Omental fat pad (tissue), 3 donors: ENCODE measurements at regions not wholly inside any gene's neighbourhood (a gene's known extent, or its start where the extent isn't known, plus 50 kb on each side); places are given as distances from the start of the nearest gene placed in this dataset.

Experiments
- ATAC-seq: fragments of 150-250 bp; one replicate; pipeline ENCODE4 v1.9.1; 2016; ENCODE audit warnings: mild to moderate bottlenecking, moderate library complexity; ENCODE audit not compliant: low FRiP score
- DNase-seq: peaks from one replicate; pipeline ENCODE4 v3.0.0-alpha.2; 2019; ENCODE audit warnings: low spot score
- TF ChIP-seq, protein P1 (sequence below), 3 donors: fragments of 450-650 bp; IDR thresholded peaks; one replicate each; pipeline ENCODE4 v1.5.1; 2016 to 2017; ENCODE audit warnings: antibody characterized with exemption in 3 of 3, mild to moderate bottlenecking in 3 of 3, moderate library complexity in 2 of 3

DNA sequence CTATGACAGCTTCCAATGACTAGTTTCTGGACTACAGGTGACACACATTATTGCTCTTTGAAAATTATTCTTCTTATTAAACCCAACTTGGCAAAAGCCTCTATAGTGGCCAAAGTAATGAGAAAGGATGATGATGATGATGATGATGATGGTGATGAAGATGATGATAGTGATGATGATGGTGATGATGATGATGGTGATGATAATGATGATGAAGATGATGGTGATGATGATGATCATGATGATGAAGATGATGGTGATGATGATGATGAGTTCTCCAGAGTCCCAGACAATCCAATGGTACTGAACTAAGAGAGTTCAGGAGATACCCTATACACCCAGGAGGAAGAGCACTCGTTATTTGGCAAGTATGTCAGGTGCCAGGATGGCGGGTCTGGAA is 739.4 kb downstream of the IRX1 start:
- TF ChIP-seq, protein P1, sequence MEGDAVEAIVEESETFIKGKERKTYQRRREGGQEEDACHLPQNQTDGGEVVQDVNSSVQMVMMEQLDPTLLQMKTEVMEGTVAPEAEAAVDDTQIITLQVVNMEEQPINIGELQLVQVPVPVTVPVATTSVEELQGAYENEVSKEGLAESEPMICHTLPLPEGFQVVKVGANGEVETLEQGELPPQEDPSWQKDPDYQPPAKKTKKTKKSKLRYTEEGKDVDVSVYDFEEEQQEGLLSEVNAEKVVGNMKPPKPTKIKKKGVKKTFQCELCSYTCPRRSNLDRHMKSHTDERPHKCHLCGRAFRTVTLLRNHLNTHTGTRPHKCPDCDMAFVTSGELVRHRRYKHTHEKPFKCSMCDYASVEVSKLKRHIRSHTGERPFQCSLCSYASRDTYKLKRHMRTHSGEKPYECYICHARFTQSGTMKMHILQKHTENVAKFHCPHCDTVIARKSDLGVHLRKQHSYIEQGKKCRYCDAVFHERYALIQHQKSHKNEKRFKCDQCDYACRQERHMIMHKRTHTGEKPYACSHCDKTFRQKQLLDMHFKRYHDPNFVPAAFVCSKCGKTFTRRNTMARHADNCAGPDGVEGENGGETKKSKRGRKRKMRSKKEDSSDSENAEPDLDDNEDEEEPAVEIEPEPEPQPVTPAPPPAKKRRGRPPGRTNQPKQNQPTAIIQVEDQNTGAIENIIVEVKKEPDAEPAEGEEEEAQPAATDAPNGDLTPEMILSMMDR (IDR thresholded peaks at IDR 0.05): no peak
- DNase-seq (no peak), ATAC-seq (no peak)

DNA sequence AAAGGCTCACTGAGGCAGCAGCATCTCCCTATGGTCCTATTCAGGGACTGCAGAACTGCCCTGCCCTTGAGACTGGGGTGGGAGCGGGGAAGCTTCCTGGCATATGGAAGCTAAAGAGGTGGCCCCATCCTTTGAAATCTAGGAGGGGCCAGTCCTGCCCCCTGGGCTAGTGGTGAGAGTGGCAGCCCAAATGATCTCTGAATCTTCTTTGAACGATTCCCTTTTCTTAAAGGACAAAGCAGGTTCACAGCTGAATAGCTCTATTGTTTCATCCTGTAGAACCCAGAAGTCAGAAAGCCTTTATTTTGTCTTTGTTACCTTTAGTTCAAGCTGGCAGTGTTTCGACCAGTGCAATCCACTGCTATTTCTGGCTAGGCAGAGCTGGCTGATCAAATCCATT is 741.9 kb downstream of the IRX1 start:
- no peak for ATAC-seq
- no peak for DNase-seq

DNA sequence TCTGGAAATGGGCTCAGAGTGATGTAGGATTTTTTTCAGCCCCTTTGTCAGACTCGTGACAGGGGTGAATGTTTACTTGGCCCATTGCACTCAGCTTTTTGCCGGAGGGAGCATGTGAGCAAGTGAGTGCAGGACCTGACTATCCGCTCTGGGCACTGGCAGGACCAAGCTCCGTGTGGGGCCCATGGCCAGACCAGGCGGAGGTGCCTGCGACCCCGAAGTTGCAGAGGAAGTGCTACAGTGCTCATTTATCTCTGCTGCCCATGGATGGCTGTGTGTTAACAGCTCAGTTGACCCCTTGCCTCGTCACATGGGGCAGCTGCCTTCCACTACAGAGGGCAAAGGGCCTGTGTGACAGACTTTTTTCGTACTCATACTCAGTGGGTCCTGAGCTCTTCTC is 744.3 kb downstream of the IRX1 start:
- DNase-seq (no peak), ATAC-seq (no peak)
- TF ChIP-seq, protein P1 (IDR thresholded peaks at IDR 0.05): no peak

More for the DNA sequence above, 741.9 kb downstream of the IRX1 start:
- TF ChIP-seq, protein P1 (IDR thresholded peaks at IDR 0.05): no peak

DNA sequence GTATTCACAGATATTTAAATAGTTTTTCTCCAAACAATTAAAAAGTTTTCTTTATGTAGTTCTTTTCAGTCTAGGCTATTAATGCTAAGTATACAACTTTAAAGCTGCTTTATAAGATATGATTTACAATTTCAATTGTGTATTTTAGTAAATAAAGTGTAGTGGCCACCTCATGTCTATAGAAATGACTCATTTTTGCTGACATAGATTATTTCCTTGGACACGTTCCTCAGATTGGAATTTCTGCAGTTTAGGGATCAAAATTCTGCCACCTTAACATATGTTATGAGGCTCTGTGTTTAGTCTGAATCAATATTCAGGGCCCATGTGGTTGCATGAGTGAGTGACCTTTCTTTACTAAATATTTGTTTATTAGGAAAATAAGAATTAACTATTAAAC is 750.2 kb downstream of the IRX1 start:
- DNase-seq (no peak), ATAC-seq (no peak)
- TF ChIP-seq, protein P1 (IDR thresholded peaks at IDR 0.05): no peak

DNA sequence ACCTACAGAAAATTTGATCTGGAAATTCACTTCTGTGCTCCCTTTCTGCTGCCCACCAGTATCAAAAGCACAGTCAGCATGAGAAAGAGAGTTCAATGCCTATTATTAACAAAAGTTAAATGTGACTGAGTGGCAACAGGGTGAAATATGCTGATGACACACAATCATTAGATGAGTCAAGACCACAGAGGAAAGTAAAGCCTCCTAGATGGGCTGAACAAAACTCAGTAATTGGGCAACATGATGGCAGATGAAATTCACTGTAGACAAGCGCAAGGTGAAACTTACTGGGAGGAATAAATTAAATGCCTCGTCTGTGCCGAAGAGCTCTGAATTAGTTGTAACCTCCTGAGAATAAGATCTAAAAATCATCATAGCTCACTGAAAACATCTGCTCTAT is 752.8 kb downstream of the IRX1 start:
- ATAC-seq (no peak), DNase-seq (no peak)
- TF ChIP-seq, protein P1 (IDR thresholded peaks at IDR 0.05): no peak

DNA sequence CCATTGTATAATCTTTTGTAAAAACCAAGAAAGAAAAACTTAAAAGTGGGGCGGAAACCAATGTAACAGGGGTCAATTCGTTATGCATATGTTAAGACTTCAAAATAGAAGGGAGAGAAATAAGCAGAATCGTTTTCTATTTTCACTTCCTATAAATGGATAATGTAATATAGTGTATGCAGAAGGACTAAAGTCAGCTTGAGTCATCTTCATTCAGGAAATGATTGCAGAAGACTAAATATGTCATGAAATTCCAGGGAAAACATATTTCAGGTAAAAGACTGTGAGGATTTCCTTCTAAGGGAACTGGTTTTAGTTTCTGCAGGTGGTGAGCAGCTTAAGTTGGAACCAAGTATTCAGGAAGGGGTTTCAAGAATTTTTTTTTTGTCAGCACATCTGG is 753.3 kb downstream of the IRX1 start:
- ATAC-seq: no peak
- TF ChIP-seq, protein P1 (IDR thresholded peaks at IDR 0.05): no peak
- no peak for DNase-seq

DNA sequence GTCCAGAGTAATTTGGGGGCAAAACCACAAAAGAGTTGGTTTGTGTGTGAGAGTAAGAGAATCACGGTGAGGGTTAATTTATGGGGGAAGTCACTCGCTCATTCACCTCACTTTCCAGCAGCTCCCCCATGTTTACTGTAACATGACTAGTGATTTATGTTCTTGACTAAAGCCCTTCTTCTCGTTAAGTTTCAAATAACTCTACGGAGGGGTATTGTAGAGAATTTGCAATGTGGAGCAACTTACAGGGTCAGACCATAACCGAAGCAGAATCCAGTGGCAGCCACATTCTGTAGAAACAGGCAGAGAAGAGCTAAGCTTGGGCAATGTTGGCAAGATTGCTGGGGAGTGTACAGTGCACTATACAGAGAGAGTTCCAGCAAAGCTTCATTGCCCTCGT is 760.6 kb downstream of the IRX1 start:
- DNase-seq (no peak), ATAC-seq (no peak)
- TF ChIP-seq, protein P1 (IDR thresholded peaks at IDR 0.05): no peak
